ENCODE measurements at regions not wholly inside any gene's neighbourhood (a gene's known extent, or its start where the extent isn't known, plus 50 kb on each side); places are given as distances from the start of the nearest gene placed in this dataset.

DNA sequence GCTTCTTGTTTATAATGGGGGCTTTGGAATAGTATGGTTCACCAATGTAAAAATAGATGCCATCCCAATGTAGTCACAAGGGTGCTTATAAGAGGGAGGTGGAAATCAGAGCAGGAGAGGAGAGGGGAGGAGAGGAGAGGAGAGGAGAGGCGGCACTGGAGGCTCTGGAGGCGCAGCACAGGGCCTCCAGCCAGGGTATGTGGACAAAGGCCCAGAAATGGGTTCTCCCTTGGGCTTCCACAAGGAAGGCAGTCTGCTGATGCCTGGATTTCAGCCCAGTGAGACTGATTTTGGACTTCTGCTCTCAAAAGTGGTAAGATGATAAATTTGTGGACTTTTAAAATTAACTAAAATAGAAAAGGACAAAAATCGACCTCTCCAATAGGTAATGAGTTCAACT lies 116.8 kb downstream of the RNASET2 start:
- TF ChIP-seq CTCF (IDR thresholded peaks at IDR 0.05) (no peak), POLR2A (IDR thresholded peaks at IDR 0.05) (no peak), POLR2AphosphoS5 (IDR thresholded peaks at IDR 0.05) (no peak), EP300 (IDR thresholded peaks at IDR 0.05) (no peak)

All from upper lobe of left lung (tissue), 4 donors.